Testis (tissue), 2 donors: ENCODE measurements at regions not wholly inside any gene's neighbourhood (a gene's known extent, or its start where the extent isn't known, plus 50 kb on each side); places are given as distances from the start of the nearest gene placed in this dataset.

Experiments used
- POLR2A ChIP-seq: fragments of 450-650 bp; IDR thresholded peaks from one replicate; pipeline ENCODE4 v1.6.1; 2017; ENCODE audit warnings: antibody characterized with exemption, mild to moderate bottlenecking, moderate library complexity
- TF ChIP-seq, protein P1 (sequence below), 3 experiments: fragments of 450-650 bp in 2 of 3; fragments of 200-600 bp in 1 of 3; sonication (generic) in 1 of 3; IDR thresholded peaks; one replicate each; pipeline ENCODE4 v1.5.1; 2016 to 2019; ENCODE audit warnings: antibody characterized with exemption in 3 of 3, mild to moderate bottlenecking in 2 of 3, moderate library complexity in 1 of 3

DNA sequence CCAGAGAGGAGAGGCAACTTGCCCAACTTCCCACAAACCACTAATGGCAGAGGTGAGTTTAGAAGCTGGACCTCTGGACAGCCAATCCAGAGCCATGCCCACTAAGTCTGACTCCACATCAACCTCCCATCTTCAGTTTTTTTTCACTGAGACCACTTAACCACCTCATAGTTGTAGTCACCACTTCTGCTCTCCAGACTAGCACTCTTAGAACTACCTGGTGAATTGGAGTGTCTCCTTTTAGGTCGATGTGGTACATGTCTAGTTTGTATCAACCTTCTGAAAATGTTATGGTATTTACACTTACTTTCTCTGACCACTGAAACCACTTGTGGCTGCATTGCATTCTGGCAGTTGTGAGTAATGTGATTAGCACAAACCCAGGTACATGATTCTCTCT, 743.6 kb upstream of the FANCL start:
- TF ChIP-seq, protein P1, sequence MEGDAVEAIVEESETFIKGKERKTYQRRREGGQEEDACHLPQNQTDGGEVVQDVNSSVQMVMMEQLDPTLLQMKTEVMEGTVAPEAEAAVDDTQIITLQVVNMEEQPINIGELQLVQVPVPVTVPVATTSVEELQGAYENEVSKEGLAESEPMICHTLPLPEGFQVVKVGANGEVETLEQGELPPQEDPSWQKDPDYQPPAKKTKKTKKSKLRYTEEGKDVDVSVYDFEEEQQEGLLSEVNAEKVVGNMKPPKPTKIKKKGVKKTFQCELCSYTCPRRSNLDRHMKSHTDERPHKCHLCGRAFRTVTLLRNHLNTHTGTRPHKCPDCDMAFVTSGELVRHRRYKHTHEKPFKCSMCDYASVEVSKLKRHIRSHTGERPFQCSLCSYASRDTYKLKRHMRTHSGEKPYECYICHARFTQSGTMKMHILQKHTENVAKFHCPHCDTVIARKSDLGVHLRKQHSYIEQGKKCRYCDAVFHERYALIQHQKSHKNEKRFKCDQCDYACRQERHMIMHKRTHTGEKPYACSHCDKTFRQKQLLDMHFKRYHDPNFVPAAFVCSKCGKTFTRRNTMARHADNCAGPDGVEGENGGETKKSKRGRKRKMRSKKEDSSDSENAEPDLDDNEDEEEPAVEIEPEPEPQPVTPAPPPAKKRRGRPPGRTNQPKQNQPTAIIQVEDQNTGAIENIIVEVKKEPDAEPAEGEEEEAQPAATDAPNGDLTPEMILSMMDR (IDR thresholded peaks at IDR 0.05): no peak
- TF ChIP-seq POLR2A: no peak
